ENCODE measurements at regions not wholly inside any gene's neighbourhood (a gene's known extent, or its start where the extent isn't known, plus 50 kb on each side); places are given as distances from the start of the nearest gene placed in this dataset.

GRCh38 chr1:198929961-198930599 lies 291.2 kb downstream of the PTPRC start:
- intact Hi-C loops (cut with micrococcal nuclease): loop anchor here (1.0 to 10.0 kb wide), 5 partner anchors 8 to 1785 kb away; partner anchors contain the start of genes ASPM and DDX59

DNA sequence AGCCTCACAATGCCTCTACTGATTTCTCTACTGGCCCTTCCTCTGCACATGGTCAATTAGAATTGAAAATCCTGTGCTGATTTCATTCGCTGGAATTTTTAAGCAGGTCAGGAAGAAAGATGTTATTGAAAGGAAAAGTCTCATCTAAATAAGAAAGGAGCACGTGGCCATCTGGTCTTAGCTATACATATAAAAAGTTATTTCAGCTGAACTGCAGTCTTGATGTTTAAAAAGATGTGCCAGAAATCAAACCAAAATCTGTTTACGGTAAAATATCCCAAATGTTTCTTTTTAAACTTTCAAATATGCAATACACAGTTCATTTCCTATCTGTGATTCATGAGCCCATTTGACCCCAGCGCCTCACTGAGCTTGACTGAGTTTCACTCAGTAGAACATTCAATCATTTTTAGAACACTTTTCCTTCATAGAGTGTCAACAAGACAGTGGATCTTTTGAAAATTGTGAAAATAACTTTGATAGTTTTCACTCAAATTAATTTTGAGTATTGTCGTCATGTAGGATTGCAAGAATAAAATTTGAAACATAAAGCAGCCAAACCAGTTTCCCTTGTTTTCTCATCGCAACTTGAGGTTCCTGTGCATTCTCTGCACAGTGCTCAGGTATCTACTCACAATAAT lies 293.6 kb downstream of the PTPRC start:
- intact Hi-C loops (cut with micrococcal nuclease): loop anchor here (10.0 kb wide), 3 partner anchors 1542 to 1788 kb away; partner anchors contain the start of genes ASPM and DDX59

DNA sequence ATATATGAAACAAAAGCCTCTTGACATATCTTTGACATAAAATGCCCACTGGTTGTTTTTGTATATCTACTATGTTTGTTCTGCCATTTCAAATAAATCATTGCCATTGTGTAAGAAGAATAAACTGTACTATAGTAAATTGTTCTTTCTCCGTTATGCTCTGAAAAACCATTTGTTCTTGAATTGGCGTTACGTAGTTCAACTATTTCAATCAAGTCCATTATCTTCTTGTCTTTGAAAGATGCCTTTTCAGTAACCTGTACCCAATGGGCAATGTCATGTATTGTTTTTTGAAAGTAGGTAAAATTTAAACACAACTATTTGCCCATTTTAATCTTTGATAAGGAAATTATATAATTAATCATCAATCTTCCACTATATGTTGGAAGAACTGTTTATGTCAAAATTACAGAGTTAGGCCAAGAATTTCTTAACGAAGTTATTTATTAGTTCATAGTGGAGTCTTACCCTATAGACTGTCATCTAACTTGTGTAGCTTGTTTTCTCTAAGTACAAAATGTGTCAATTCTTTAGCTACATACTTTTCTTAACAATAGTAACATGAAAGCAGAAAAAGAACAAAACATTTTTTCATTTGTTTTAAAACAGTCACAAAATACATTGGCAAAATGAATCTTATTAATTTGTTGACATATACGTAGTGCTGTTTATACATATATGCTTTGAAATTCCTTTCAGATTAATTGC lies 294.8 kb downstream of the PTPRC start:
- intact Hi-C loops (cut with micrococcal nuclease): loop anchor here (2.0 to 10.0 kb wide), 5 partner anchors 251 to 1789 kb away; partner anchors contain the start of genes ASPM and DDX59

- intact Hi-C loops (cut with micrococcal nuclease): loop anchor here (2.0 to 10.0 kb wide), 5 partner anchors 252 to 1790 kb away; partner anchors contain the start of genes ASPM and DDX59
Observed at GRCh38 chr1:198934426-198934825, 295.6 kb downstream of the PTPRC start.

DNA sequence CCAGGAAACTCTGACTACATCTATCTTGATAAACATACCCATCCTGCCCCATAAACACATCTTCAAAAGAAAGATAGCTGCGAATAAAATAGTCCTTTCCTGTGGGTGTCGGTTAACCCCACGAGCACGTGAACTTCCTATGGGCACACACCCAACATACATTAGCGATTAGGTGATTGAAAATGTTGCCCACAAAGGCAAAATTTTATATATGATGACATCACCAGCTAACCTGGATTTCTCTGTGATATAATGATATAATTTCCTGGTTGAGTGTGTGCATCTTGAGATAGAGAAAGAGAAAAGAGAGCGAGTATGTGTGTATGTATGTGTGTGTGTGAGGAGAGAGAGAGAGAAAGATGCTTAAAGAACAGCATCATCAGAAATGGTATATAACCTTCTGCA lies 296.1 kb downstream of the PTPRC start:
- intact Hi-C loops (cut with micrococcal nuclease): loop anchor here (1.0 to 10.0 kb wide), 12 partner anchors 15 to 1790 kb away; partner anchors contain the start of genes ASPM, DDX59, DENND1B and NEK7

GRCh38 chr1:198935306-198935921 lies 296.6 kb downstream of the PTPRC start:
- intact Hi-C loops (cut with micrococcal nuclease): loop anchor here (1.0 to 10.0 kb wide), 12 partner anchors 15 to 1791 kb away; partner anchors contain the start of genes ASPM, DDX59, DENND1B and NEK7

DNA sequence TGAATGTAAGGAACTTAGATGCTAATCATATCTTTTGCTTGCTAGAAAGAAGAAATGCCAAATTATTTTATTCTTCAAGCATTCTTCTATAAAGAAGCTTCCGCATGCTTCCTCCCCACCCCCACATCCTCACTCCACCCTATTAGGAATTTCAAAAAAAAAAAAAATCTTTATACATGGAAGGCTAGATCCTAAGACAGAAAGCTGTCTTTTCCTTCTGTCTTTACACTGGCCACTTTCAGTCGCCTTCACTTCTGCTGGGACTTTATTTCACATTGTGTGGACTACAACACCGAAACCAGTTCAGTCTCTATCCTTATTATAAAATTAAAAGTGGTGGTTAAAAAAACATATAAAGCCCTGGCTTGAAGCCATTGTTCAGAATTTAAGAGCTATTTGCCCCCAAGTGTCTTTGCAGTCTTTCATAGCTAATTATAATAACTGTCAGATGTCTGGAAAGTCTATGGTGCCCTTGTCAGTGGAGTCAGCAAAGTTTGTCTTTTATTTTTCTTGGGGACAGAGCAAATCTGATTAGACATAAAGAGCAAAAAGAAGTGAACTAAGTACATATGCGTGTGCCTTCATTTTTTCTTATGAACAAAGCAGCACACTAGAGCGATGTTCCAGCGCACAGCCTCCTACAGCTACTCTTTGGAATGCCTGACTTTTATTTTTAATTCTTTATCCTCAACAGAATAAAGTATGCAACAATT lies 297.7 kb downstream of the PTPRC start:
- intact Hi-C loops (cut with micrococcal nuclease): loop anchor here (1.0 to 10.0 kb wide), 16 partner anchors 23 to 1792 kb away; partner anchors contain the start of genes ASPM, DDX59, DENND1B and NEK7

- intact Hi-C loops (cut with micrococcal nuclease): loop anchor here (1.0 to 10.0 kb wide), 16 partner anchors 22 to 1793 kb away; partner anchors contain the start of genes ASPM, DDX59, DENND1B and NEK7
Observed at GRCh38 chr1:198937231-198938031, 298.6 kb downstream of the PTPRC start.

DNA sequence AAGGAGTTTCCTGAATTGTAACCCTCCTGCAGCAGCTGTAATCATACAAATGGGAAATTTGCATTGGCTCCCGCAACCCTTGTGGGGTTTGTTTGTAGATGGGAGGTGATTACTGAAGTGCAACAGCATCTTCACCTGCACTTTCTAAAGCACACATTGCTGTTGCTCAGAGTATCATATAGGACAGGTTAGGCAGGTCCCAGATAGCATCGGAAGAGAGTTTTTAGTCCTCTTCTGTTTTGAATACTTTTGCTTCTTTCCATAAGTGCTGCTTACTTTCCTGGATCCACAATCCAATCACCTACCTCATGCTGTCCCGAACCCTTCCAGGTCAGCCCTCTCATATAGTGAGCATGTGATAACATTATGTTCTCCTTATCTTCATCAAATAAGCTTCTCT lies 300.4 kb downstream of the PTPRC start:
- intact Hi-C loops (cut with micrococcal nuclease): loop anchor here (5.0 to 10.0 kb wide), 8 partner anchors 172 to 1794 kb away; partner anchors contain the start of genes ASPM, DDX59, DENND1B and NEK7

GRCh38 chr1:198939956-198940355 lies 301.1 kb downstream of the PTPRC start:
- intact Hi-C loops (cut with micrococcal nuclease): loop anchor here (5.0 to 10.0 kb wide), 8 partner anchors 173 to 1795 kb away; partner anchors contain the start of genes ASPM, DDX59, DENND1B and NEK7

- intact Hi-C loops (cut with micrococcal nuclease): no loop called here
Observed at GRCh38 chr1:198942466-198942865, 303.6 kb downstream of the PTPRC start.

DNA sequence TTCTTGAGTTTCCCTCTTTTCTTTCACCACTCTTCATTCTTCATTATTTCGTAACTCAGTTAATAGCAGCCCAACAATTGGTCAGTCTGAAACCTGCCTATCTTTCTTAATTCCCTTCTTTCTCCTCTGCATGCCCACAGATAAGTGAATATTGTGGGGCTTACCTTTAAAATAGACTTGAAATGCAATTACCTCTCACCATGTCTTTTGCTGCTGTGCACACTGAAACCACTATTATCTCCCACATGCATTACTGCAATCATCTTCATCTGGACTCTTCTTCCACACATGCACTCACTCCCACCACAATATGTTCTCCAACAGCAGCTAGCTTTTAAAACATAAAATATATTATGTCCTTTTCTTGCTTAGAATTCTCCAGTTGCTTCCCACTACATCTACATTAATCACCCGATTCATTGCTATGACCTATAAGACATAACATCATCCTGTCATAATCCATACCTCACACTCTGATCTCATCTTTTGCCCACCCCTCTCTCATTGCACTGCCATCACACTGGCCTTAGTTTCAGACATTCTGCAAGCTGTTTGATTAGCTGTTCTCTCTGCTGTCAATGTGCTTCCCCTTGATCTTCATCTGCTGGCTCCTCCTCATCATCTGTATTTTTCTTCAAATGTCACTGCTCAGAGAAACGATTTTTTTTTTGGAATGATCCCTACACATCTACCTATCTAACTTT lies 304.8 kb downstream of the PTPRC start:
- intact Hi-C loops (cut with micrococcal nuclease): no loop called here

DNA sequence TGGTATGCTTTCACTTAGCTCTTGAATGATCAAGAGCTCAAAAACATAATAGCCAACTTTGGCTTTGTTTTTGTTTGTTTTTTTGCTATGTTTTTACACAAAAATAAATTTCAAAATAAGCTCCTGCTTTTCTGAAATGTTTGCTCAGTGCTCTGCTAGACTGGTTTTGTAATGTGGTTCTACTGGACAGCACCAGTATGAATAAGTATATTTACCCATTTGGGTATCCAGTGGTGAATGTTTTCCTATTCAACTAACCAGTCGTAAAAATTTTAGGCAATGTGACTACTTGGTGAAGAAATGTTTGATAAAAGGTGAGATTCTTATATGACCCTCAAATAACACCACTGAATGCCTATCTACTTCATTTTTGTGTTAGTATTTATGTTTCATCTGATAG lies 308.6 kb downstream of the PTPRC start:
- intact Hi-C loops (cut with micrococcal nuclease): no loop called here

- intact Hi-C loops (cut with micrococcal nuclease): no loop called here
Observed at GRCh38 chr1:198948895-198949659, 310.2 kb downstream of the PTPRC start.

- intact Hi-C loops (cut with micrococcal nuclease): no loop called here
Observed at GRCh38 chr1:198950036-198950435, 311.2 kb downstream of the PTPRC start.

GRCh38 chr1:198955085-198955484 lies 316.2 kb downstream of the PTPRC start:
- intact Hi-C loops (cut with micrococcal nuclease): no loop called here

DNA sequence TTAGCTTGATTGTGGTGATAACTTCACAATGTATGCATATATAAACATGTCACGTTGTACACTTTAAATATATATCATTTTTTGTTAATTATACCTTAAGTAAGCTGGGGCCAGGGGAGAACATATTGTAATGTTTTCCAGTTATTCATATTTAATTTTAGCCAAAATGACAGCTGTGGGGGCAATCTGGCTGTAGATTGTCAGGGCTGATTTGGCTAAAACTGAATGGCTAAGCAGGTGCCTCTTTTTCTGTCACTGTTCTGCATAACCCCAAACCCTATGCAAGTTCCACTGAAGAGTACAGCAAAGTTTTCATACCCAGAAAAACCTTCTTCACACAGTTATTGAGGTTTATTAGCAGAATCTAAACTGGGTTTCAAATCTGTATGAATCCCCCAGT lies 318.2 kb downstream of the PTPRC start:
- intact Hi-C loops (cut with micrococcal nuclease): no loop called here

DNA sequence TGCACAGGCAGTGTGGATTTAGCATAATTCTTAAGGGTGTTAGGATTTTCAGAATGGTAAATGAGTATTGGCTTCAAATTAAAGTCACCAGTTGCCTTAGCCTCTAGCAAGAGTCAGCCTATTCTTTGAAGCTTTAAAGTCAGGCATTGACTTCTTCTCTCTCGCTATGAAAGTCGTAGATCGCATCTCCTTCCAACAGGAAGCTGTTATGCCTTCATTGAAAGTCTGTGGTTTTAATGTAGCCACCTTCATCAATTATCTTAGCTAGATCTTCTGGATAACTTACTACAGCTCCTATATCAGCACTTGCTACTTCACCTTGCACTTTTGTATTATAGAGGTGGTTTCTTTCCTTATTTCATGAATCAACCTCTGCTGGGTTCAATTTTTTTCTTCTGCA lies 320.2 kb downstream of the PTPRC start:
- intact Hi-C loops (cut with micrococcal nuclease): loop anchor here (1.0 kb wide), 1 partner anchor 22 kb away; no protein-coding TSS in a partner anchor

Data from T-helper 1 cell treated with Interleukin-12 subunit alpha and Interleukin-12 subunit beta and Interleukin-4 antibody, amounts not matched to agents 30 ng/mL and 1 ng/mL, for 36 hours (primary cell).